ENCODE measurements at regions not wholly inside any gene's neighbourhood (a gene's known extent, or its start where the extent isn't known, plus 50 kb on each side); places are given as distances from the start of the nearest gene placed in this dataset.

- H3K9me3 Mint-ChIP-seq, result no peaks in the 10 kb centered on the region
- H3K36me3 Mint-ChIP-seq, result no peaks in the 10 kb centered on the region
- H3K4me3 Mint-ChIP-seq, result no peak overlapping the region
- ATAC-seq (no peak), DNase-seq (ENCODE audit: low spot score in 2 of 2) (no peak)
- no peak overlapping the region for H3K27ac Mint-ChIP-seq
- no peaks in the 10 kb centered on the region for H3K4me1 Mint-ChIP-seq
Measured at GRCh38 chr10:84829131-84829530, 500.7 kb downstream of the CCSER2 start.

GRCh38 chr10:84837041-84837812 is 508.8 kb downstream of the CCSER2 start:
- no peak for ATAC-seq

GRCh38 chr10:84837877-84838276 is 509.5 kb downstream of the CCSER2 start:
- Mint-ChIP-seq H3K27ac (no peak overlapping the region), H3K36me3 (no peaks in the 10 kb centered on the region), H3K4me3 (no peak overlapping the region), H3K9me3 (no peaks in the 10 kb centered on the region), H3K4me1 (no peaks in the 10 kb centered on the region)
- ATAC-seq (no peak), DNase-seq (ENCODE audit: low spot score in 2 of 2) (no peak)

More at GRCh38 chr10:84837041-84837812, 508.8 kb downstream of the CCSER2 start:
- DNase-seq (ENCODE audit: low spot score in 2 of 2), result no peak
- Mint-ChIP-seq H3K27ac (no peak overlapping the region), H3K9me3 (no peaks in the 10 kb centered on the region), H3K4me1 (no peaks in the 10 kb centered on the region), H3K4me3 (no peak overlapping the region), H3K36me3 (no peaks in the 10 kb centered on the region)

- H3K36me3 Mint-ChIP-seq, result no peaks in the 10 kb centered on the region
- H3K4me3 Mint-ChIP-seq, result no peak overlapping the region
- no peak for ATAC-seq
- H3K4me1 Mint-ChIP-seq, result no peaks in the 10 kb centered on the region
- DNase-seq (ENCODE audit: low spot score in 2 of 2), result no peak
- H3K9me3 Mint-ChIP-seq, result no peaks in the 10 kb centered on the region
- H3K27ac Mint-ChIP-seq, result no peak overlapping the region
Measured at GRCh38 chr10:84838851-84839250, 510.5 kb downstream of the CCSER2 start.

GRCh38 chr10:84842593-84842992 is 514.2 kb downstream of the CCSER2 start:
- Mint-ChIP-seq H3K4me1 (no peaks in the 10 kb centered on the region), H3K9me3 (no peaks in the 10 kb centered on the region), H3K27ac (no peak overlapping the region), H3K4me3 (no peak overlapping the region), H3K36me3 (no peaks in the 10 kb centered on the region)
- DNase-seq (ENCODE audit: low spot score in 2 of 2) (no peak), ATAC-seq (no peak)

GRCh38 chr10:84844461-84844860 is 516.1 kb downstream of the CCSER2 start:
- Mint-ChIP-seq H3K36me3 (no peaks in the 10 kb centered on the region), H3K27ac (no peak overlapping the region), H3K4me3 (no peak overlapping the region), H3K4me1 (no peaks in the 10 kb centered on the region), H3K9me3 (no peaks in the 10 kb centered on the region)
- DNase-seq (ENCODE audit: low spot score in 2 of 2), result no peak
- ATAC-seq, result no peak

- no peaks in the 10 kb centered on the region for H3K36me3 Mint-ChIP-seq
- H3K4me3 Mint-ChIP-seq, result no peak overlapping the region
- no peak for ATAC-seq
- no peaks in the 10 kb centered on the region for H3K9me3 Mint-ChIP-seq
- H3K4me1 Mint-ChIP-seq, result no peaks in the 10 kb centered on the region
- DNase-seq (ENCODE audit: low spot score in 2 of 2), result no peak
- no peak overlapping the region for H3K27ac Mint-ChIP-seq
Measured at GRCh38 chr10:84845628-84846261, 517.4 kb downstream of the CCSER2 start.

- no peak for ATAC-seq
- Mint-ChIP-seq H3K4me1 (no peaks in the 10 kb centered on the region), H3K4me3 (no peak overlapping the region), H3K36me3 (no peaks in the 10 kb centered on the region), H3K9me3 (no peaks in the 10 kb centered on the region), H3K27ac (no peak overlapping the region)
- no peak for DNase-seq (ENCODE audit: low spot score in 2 of 2)
Measured at GRCh38 chr10:84846658-84847316, 518.4 kb downstream of the CCSER2 start.

GRCh38 chr10:84848967-84849366 is 520.6 kb downstream of the CCSER2 start:
- peaks cover 4% of the 10 kb centered on the region for H3K9me3 Mint-ChIP-seq
- no peak overlapping the region for H3K4me3 Mint-ChIP-seq
- no peaks in the 10 kb centered on the region for H3K4me1 Mint-ChIP-seq
- ATAC-seq, result no peak
- H3K36me3 Mint-ChIP-seq, result no peaks in the 10 kb centered on the region
- H3K27ac Mint-ChIP-seq, result no peak overlapping the region
- DNase-seq (ENCODE audit: low spot score in 2 of 2), result no peak

GRCh38 chr10:84850826-84851225 is 522.4 kb downstream of the CCSER2 start:
- peaks cover 4% of the 10 kb centered on the region for H3K9me3 Mint-ChIP-seq
- no peaks in the 10 kb centered on the region for H3K36me3 Mint-ChIP-seq
- no peak for ATAC-seq
- no peak overlapping the region for H3K4me3 Mint-ChIP-seq
- no peak overlapping the region for H3K27ac Mint-ChIP-seq
- no peaks in the 10 kb centered on the region for H3K4me1 Mint-ChIP-seq
- no peak for DNase-seq (ENCODE audit: low spot score in 2 of 2)

GRCh38 chr10:84854439-84854838 is 526.0 kb downstream of the CCSER2 start:
- Mint-ChIP-seq H3K4me3 (no peak overlapping the region), H3K4me1 (no peaks in the 10 kb centered on the region), H3K27ac (no peak overlapping the region), H3K36me3 (no peaks in the 10 kb centered on the region), H3K9me3 (peaks cover 4% of the 10 kb centered on the region)
- no peak for DNase-seq (ENCODE audit: low spot score in 2 of 2)
- no peak for ATAC-seq

GRCh38 chr10:84860855-84861254 is 532.5 kb downstream of the CCSER2 start:
- Mint-ChIP-seq H3K4me3 (no peak overlapping the region), H3K36me3 (no peaks in the 10 kb centered on the region), H3K27ac (no peak overlapping the region), H3K9me3 (peaks cover 3% of the 10 kb centered on the region), H3K4me1 (no peaks in the 10 kb centered on the region)
- DNase-seq (ENCODE audit: low spot score in 2 of 2) (no peak), ATAC-seq (no peak)

- H3K4me1 Mint-ChIP-seq, result no peaks in the 10 kb centered on the region
- H3K36me3 Mint-ChIP-seq, result no peaks in the 10 kb centered on the region
- H3K27ac Mint-ChIP-seq, result no peak overlapping the region
- no peak overlapping the region for H3K4me3 Mint-ChIP-seq
- ATAC-seq, result no peak
- no peak for DNase-seq (ENCODE audit: low spot score in 2 of 2)
- H3K9me3 Mint-ChIP-seq, result peaks cover 4% of the 10 kb centered on the region
Measured at GRCh38 chr10:84862551-84862950, 534.2 kb downstream of the CCSER2 start.

GRCh38 chr10:84863675-84864074 is 535.3 kb downstream of the CCSER2 start:
- peaks cover 4% of the 10 kb centered on the region for H3K9me3 Mint-ChIP-seq
- ATAC-seq (no peak), DNase-seq (ENCODE audit: low spot score in 2 of 2) (no peak)
- H3K4me3 Mint-ChIP-seq, result no peak overlapping the region
- no peaks in the 10 kb centered on the region for H3K4me1 Mint-ChIP-seq
- H3K27ac Mint-ChIP-seq, result no peak overlapping the region
- H3K36me3 Mint-ChIP-seq, result no peaks in the 10 kb centered on the region

GRCh38 chr10:84876116-84876999 is 548.0 kb downstream of the CCSER2 start:
- no peak overlapping the region for H3K27ac Mint-ChIP-seq
- H3K9me3 Mint-ChIP-seq, result no peaks in the 10 kb centered on the region
- DNase-seq (ENCODE audit: low spot score in 2 of 2) (no peak), ATAC-seq (no peak)
- no peaks in the 10 kb centered on the region for H3K36me3 Mint-ChIP-seq
- H3K4me1 Mint-ChIP-seq, result no peaks in the 10 kb centered on the region
- H3K4me3 Mint-ChIP-seq, result no peak overlapping the region
